ENCODE measurements at regions not wholly inside any gene's neighbourhood (a gene's known extent, or its start where the extent isn't known, plus 50 kb on each side); places are given as distances from the start of the nearest gene placed in this dataset. TPM values are rescaled to one million over a fixed set of nuclear protein-coding genes. Genes with fewer than 3 reads are reported as not detected.

GRCh38 chr12:38585086-38585485 is 268.5 kb downstream of the ALG10B start:
- TF ChIP-seq, protein P1, sequence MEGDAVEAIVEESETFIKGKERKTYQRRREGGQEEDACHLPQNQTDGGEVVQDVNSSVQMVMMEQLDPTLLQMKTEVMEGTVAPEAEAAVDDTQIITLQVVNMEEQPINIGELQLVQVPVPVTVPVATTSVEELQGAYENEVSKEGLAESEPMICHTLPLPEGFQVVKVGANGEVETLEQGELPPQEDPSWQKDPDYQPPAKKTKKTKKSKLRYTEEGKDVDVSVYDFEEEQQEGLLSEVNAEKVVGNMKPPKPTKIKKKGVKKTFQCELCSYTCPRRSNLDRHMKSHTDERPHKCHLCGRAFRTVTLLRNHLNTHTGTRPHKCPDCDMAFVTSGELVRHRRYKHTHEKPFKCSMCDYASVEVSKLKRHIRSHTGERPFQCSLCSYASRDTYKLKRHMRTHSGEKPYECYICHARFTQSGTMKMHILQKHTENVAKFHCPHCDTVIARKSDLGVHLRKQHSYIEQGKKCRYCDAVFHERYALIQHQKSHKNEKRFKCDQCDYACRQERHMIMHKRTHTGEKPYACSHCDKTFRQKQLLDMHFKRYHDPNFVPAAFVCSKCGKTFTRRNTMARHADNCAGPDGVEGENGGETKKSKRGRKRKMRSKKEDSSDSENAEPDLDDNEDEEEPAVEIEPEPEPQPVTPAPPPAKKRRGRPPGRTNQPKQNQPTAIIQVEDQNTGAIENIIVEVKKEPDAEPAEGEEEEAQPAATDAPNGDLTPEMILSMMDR (IDR thresholded peaks at IDR 0.05; ENCODE audit: insufficient read depth, low read depth, low read length): no peak
- H3K4me3 ChIP-seq (ENCODE audit: low read depth, low read length): no peak overlapping the region
- DNase-seq (ENCODE audit: low read depth): no peak

- TF ChIP-seq, protein P1 (IDR thresholded peaks at IDR 0.05; ENCODE audit: insufficient read depth, low read depth, low read length): no peak
- DNase-seq (ENCODE audit: low read depth): no peak
- no peak overlapping the region for H3K4me3 ChIP-seq (ENCODE audit: low read depth, low read length)
These were observed 270.2 kb downstream of the ALG10B start for GRCh38 chr12:38586789-38587188.

- DNase-seq (ENCODE audit: low read depth): no peak
- TF ChIP-seq, protein P1 (IDR thresholded peaks at IDR 0.05; ENCODE audit: insufficient read depth, low read depth, low read length): no peak
- H3K4me3 ChIP-seq (ENCODE audit: low read depth, low read length): no peak overlapping the region
These were observed 271.0 kb downstream of the ALG10B start for GRCh38 chr12:38587594-38587993.

GRCh38 chr12:38588624-38589305 is 272.2 kb downstream of the ALG10B start:
- no peak overlapping the region for H3K4me3 ChIP-seq (ENCODE audit: low read depth, low read length)
- TF ChIP-seq, protein P1 (IDR thresholded peaks at IDR 0.05; ENCODE audit: insufficient read depth, low read depth, low read length): no peak
- no peak for DNase-seq (ENCODE audit: low read depth)

- TF ChIP-seq, protein P1 (IDR thresholded peaks at IDR 0.05; ENCODE audit: insufficient read depth, low read depth, low read length): no peak
- H3K4me3 ChIP-seq (ENCODE audit: low read depth, low read length): no peak overlapping the region
- no peak for DNase-seq (ENCODE audit: low read depth)
These were observed 272.7 kb downstream of the ALG10B start for GRCh38 chr12:38589306-38589632.

DNA sequence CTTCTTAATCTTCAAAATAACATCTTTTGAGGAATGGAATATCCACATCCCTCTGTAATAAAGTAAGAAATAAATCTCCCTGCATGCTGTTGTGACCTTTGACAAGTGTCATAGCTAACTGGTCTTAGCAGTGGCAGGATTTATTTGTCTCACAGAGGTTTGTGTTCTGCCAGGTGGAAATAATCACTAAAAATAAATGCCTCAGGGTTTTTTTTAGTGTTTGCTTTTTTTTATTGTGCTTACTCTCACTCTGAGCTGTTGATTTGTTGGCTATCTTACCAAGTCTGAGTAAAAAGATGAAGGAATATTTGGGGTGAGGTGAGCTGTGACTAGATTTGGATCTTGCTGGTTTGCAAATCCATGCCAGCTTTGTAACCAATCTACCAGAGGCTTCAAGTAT is 285.4 kb downstream of the ALG10B start:
- TF ChIP-seq, protein P1 (IDR thresholded peaks at IDR 0.05; ENCODE audit: insufficient read depth, low read depth, low read length): no peak
- no peak for DNase-seq (ENCODE audit: low read depth)
- no peak overlapping the region for H3K4me3 ChIP-seq (ENCODE audit: low read depth, low read length)

Small RNA genes lying in the stretch of these regions (small RNA-seq; reads per million reads assigned to genes)
- not detected for gene AC087897.1
